ENCODE measurements at regions not wholly inside any gene's neighbourhood (a gene's known extent, or its start where the extent isn't known, plus 50 kb on each side); places are given as distances from the start of the nearest gene placed in this dataset.

- TF ChIP-seq, protein P1, sequence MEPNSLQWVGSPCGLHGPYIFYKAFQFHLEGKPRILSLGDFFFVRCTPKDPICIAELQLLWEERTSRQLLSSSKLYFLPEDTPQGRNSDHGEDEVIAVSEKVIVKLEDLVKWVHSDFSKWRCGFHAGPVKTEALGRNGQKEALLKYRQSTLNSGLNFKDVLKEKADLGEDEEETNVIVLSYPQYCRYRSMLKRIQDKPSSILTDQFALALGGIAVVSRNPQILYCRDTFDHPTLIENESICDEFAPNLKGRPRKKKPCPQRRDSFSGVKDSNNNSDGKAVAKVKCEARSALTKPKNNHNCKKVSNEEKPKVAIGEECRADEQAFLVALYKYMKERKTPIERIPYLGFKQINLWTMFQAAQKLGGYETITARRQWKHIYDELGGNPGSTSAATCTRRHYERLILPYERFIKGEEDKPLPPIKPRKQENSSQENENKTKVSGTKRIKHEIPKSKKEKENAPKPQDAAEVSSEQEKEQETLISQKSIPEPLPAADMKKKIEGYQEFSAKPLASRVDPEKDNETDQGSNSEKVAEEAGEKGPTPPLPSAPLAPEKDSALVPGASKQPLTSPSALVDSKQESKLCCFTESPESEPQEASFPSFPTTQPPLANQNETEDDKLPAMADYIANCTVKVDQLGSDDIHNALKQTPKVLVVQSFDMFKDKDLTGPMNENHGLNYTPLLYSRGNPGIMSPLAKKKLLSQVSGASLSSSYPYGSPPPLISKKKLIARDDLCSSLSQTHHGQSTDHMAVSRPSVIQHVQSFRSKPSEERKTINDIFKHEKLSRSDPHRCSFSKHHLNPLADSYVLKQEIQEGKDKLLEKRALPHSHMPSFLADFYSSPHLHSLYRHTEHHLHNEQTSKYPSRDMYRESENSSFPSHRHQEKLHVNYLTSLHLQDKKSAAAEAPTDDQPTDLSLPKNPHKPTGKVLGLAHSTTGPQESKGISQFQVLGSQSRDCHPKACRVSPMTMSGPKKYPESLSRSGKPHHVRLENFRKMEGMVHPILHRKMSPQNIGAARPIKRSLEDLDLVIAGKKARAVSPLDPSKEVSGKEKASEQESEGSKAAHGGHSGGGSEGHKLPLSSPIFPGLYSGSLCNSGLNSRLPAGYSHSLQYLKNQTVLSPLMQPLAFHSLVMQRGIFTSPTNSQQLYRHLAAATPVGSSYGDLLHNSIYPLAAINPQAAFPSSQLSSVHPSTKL (CRISPR knock-in tag; IDR thresholded peaks at IDR 0.05) = peak; percentile 74; the same call in 1 of the 2 replicates
- TF ChIP-seq IKZF5 (CRISPR knock-in tag; IDR thresholded peaks at IDR 0.05) (no peak), ZMYM4 (CRISPR knock-in tag; IDR thresholded peaks at IDR 0.05) (0 out of 2 replicates have a peak, but pooled peaks have one; percentile 24), RBM22 (optimal IDR thresholded peaks at IDR 0.05; ENCODE audit: low read length) (no peak), ZNF407 (CRISPR knock-in tag; IDR thresholded peaks at IDR 0.05; ENCODE audit: not compliant biosample characterization) (no peak), POLR2AphosphoS5 (IDR thresholded peaks at IDR 0.05; ENCODE audit: low read depth, low read length) (no peak), SIN3A (IDR thresholded peaks at IDR 0.05; ENCODE audit: borderline replicate concordance, low read depth, low read length) (no peak), ASH2L (IDR thresholded peaks at IDR 0.05; ENCODE audit: insufficient read length, low read depth, low read length) (peak; percentile 75), ZNF207 (IDR thresholded peaks at IDR 0.05; ENCODE audit: borderline replicate concordance) (no peak), ZNF749 (CRISPR knock-in tag; IDR thresholded peaks at IDR 0.05; ENCODE audit: borderline replicate concordance) (no peak), NAIF1 (CRISPR knock-in tag; IDR thresholded peaks at IDR 0.05; ENCODE audit: borderline replicate concordance) (no peak), NFE2 (CRISPR knock-in tag; IDR thresholded peaks at IDR 0.05) (no peak), ZNF557 (CRISPR knock-in tag; IDR thresholded peaks at IDR 0.05) (no peak), ZBTB38 (CRISPR knock-in tag; IDR thresholded peaks at IDR 0.05) (no peak)
- TF ChIP-seq, protein P2, sequence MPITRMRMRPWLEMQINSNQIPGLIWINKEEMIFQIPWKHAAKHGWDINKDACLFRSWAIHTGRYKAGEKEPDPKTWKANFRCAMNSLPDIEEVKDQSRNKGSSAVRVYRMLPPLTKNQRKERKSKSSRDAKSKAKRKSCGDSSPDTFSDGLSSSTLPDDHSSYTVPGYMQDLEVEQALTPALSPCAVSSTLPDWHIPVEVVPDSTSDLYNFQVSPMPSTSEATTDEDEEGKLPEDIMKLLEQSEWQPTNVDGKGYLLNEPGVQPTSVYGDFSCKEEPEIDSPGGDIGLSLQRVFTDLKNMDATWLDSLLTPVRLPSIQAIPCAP (CRISPR knock-in tag; IDR thresholded peaks at IDR 0.05; ENCODE audit: low read depth) = no peak
These were observed 150.4 kb downstream of the ACTR3B start (continued) for GRCh38 chr7:152909683-152910544.
